HG02571 (cell line): ENCODE measurements at regions not wholly inside any gene's neighbourhood (a gene's known extent, or its start where the extent isn't known, plus 50 kb on each side); places are given as distances from the start of the nearest gene placed in this dataset.

ENCODE experiments used
- ATAC-seq: cut with Tn5 transposase; IDR thresholded peaks from one replicate; pipeline ENCODE4 v1.9.1; 2021; ENCODE audit warnings: mild to moderate bottlenecking, moderate library complexity; ENCODE audit not compliant: unreplicated experiment

GRCh38 chr6:144796070-144796469 lies 510.9 kb downstream of the UTRN start:
- no peak for ATAC-seq

GRCh38 chr6:144797881-144798589 lies 512.9 kb downstream of the UTRN start:
- no peak for ATAC-seq

GRCh38 chr6:144804246-144804790 lies 519.2 kb downstream of the UTRN start:
- ATAC-seq, result no peak

- ATAC-seq, result no peak
These were observed 519.9 kb downstream of the UTRN start for GRCh38 chr6:144805049-144805448.

GRCh38 chr6:144806222-144806621 lies 521.1 kb downstream of the UTRN start:
- no peak for ATAC-seq

- no peak for ATAC-seq
These were observed 524.0 kb downstream of the UTRN start for GRCh38 chr6:144809120-144809519.

- ATAC-seq, result no peak
These were observed 524.8 kb downstream of the UTRN start for GRCh38 chr6:144809969-144810368.

- ATAC-seq, result no peak
These were observed 526.0 kb downstream of the UTRN start for GRCh38 chr6:144811140-144811539.

GRCh38 chr6:144816936-144817335 lies 531.8 kb downstream of the UTRN start:
- ATAC-seq, result no peak

GRCh38 chr6:144820270-144820669 lies 535.1 kb downstream of the UTRN start:
- no peak for ATAC-seq

GRCh38 chr6:144823131-144823530 lies 538.0 kb downstream of the UTRN start:
- ATAC-seq, result no peak

GRCh38 chr6:144824018-144824417 lies 538.9 kb downstream of the UTRN start:
- ATAC-seq, result no peak

GRCh38 chr6:144834426-144835038 lies 549.4 kb downstream of the UTRN start:
- ATAC-seq, result no peak

- no peak for ATAC-seq
These were observed 550.3 kb downstream of the UTRN start for GRCh38 chr6:144835322-144835973.

GRCh38 chr6:144840619-144841018 lies 555.5 kb downstream of the UTRN start:
- no peak for ATAC-seq

- no peak for ATAC-seq
These were observed 558.6 kb downstream of the UTRN start for GRCh38 chr6:144843701-144844100.

- no peak for ATAC-seq
These were observed 559.5 kb downstream of the UTRN start for GRCh38 chr6:144844596-144844995.

- no peak for ATAC-seq
These were observed 560.1 kb downstream of the UTRN start for GRCh38 chr6:144845186-144845585.

GRCh38 chr6:144847916-144848315 lies 562.8 kb downstream of the UTRN start:
- no peak for ATAC-seq

GRCh38 chr6:144849920-144850319 lies 564.8 kb downstream of the UTRN start:
- ATAC-seq, result no peak

- no peak for ATAC-seq
These were observed 568.5 kb downstream of the UTRN start for GRCh38 chr6:144853603-144854002.

- ATAC-seq, result no peak
These were observed 569.5 kb downstream of the UTRN start for GRCh38 chr6:144854654-144855053.
